Stimulated activated CD4-positive, alpha-beta T cell treated with anti-CD3 and anti-CD28 coated beads, Interleukin-4, amount 100 ng/mL, for 4 hours (primary cell): ENCODE measurements at regions not wholly inside any gene's neighbourhood (a gene's known extent, or its start where the extent isn't known, plus 50 kb on each side); places are given as distances from the start of the nearest gene placed in this dataset.

Source experiments
- DNase-seq, 2 experiments: peaks; one replicate each; pipeline ENCODE4 v3.0.0-alpha.2; 2020

GRCh38 chr16:72256398-72257066, 84.6 kb upstream of the PMFBP1 start:
- DNase-seq: no peak

GRCh38 chr16:72255786-72256185, 83.8 kb upstream of the PMFBP1 start:
- DNase-seq: no peak

- no peak for DNase-seq
Measured at GRCh38 chr16:72247821-72248253, 75.9 kb upstream of the PMFBP1 start.

GRCh38 chr16:72246423-72246822, 74.5 kb upstream of the PMFBP1 start:
- DNase-seq: no peak

- DNase-seq: no peak
Measured at GRCh38 chr16:72244853-72245252, 72.9 kb upstream of the PMFBP1 start.

GRCh38 chr16:72243621-72244020, 71.7 kb upstream of the PMFBP1 start:
- no peak for DNase-seq

GRCh38 chr16:72242757-72243156, 70.8 kb upstream of the PMFBP1 start:
- DNase-seq: no peak

- no peak for DNase-seq
Measured at GRCh38 chr16:72241930-72242329, 70.0 kb upstream of the PMFBP1 start.

- DNase-seq: no peak
Measured at GRCh38 chr16:72241008-72241407, 69.1 kb upstream of the PMFBP1 start.

GRCh38 chr16:72240466-72240865, 68.5 kb upstream of the PMFBP1 start:
- no peak for DNase-seq

- DNase-seq: no peak
Measured at GRCh38 chr16:72236866-72237265, 64.9 kb upstream of the PMFBP1 start.

- DNase-seq: no peak
Measured at GRCh38 chr16:72234387-72234786, 62.4 kb upstream of the PMFBP1 start.

- DNase-seq: no peak
Measured at GRCh38 chr16:72228014-72228413, 56.1 kb upstream of the PMFBP1 start.

GRCh38 chr16:72226136-72226535, 54.2 kb upstream of the PMFBP1 start:
- DNase-seq: no peak

GRCh38 chr16:72224260-72224768, 52.4 kb upstream of the PMFBP1 start:
- DNase-seq: no peak

- DNase-seq: no peak
Measured at GRCh38 chr16:72222503-72222902, 50.5 kb upstream of the PMFBP1 start.
